22Rv1 (cell line): ENCODE measurements at regions not wholly inside any gene's neighbourhood (a gene's known extent, or its start where the extent isn't known, plus 50 kb on each side); places are given as distances from the start of the nearest gene placed in this dataset.

Experiments
- H3K27ac ChIP-seq: fragments of 450-650 bp; 2 replicates; pipeline ENCODE4 v1.5.1; 2017
- ZFX ChIP-seq: fragments of 450-650 bp; IDR thresholded peaks from 2 replicates; pipeline ENCODE4 v1.6.1; 2017; ENCODE audit warnings: antibody characterized with exemption, borderline replicate concordance
- TF ChIP-seq, protein P1 (sequence below): fragments of 450-650 bp; IDR thresholded peaks from 2 replicates; pipeline ENCODE4 v1.5.1; 2017; ENCODE audit warnings: mild to moderate bottlenecking

- no peak overlapping the region for H3K27ac ChIP-seq
- TF ChIP-seq, protein P1, sequence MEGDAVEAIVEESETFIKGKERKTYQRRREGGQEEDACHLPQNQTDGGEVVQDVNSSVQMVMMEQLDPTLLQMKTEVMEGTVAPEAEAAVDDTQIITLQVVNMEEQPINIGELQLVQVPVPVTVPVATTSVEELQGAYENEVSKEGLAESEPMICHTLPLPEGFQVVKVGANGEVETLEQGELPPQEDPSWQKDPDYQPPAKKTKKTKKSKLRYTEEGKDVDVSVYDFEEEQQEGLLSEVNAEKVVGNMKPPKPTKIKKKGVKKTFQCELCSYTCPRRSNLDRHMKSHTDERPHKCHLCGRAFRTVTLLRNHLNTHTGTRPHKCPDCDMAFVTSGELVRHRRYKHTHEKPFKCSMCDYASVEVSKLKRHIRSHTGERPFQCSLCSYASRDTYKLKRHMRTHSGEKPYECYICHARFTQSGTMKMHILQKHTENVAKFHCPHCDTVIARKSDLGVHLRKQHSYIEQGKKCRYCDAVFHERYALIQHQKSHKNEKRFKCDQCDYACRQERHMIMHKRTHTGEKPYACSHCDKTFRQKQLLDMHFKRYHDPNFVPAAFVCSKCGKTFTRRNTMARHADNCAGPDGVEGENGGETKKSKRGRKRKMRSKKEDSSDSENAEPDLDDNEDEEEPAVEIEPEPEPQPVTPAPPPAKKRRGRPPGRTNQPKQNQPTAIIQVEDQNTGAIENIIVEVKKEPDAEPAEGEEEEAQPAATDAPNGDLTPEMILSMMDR = no peak
- TF ChIP-seq ZFX = no peak
These were observed 53.4 kb downstream of the PTCHD4 start for GRCh38 chr6:48057601-48058000.

DNA sequence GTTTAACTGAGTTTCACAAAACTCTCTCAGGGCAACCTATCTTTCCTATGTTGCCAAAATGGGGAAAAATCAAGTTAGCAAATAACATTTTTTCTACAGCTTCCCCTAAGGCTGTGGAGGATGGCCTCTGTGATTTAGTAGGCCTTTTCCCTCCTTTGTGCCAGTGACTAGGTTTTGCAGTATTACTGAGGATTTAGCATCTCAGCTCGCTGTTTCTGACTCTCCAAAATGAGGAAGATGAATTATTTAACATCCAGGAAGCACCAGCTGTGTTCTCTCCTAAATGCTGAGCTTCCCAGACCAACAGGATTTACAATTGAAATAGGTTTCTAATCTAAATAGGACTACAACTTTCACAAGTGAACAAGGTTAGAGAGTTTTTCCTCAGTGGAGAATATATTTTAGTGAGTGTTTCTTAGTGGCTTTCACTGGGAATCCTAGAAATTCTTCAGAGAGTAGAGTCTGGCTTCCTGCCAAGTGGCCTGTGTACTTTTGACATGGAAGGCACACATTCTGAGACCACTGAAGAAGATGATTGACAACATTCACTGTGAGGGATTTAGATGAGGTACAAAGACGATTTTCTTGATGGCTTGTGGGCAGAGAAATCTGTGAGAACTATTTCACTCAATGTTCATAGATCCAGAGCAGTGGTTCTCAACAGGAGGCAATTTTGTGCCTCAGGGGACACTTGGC, 62.4 kb downstream of the PTCHD4 start:
- no peak overlapping the region for H3K27ac ChIP-seq
- TF ChIP-seq, protein P1 = no peak
- no peak for TF ChIP-seq ZFX

DNA sequence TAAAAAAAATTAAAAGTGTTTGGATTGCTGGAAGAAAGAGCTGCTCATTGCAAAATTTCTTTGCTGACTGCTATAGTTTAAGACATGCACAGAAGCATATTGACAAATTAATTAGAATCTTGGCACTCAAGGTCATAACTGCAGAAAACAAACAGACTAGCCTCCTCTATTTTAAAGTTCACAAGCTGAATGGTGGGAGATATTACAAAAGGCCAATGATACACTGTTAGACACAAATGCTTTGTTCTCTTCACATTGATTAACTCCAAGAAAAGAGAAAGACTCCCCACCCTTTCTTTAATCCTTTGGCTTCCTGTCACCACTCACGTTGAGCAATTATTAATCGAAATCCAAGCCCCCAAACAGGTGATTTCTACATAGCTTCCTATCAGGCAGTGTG, 69.1 kb downstream of the PTCHD4 start:
- no peak overlapping the region for H3K27ac ChIP-seq
- no peak for TF ChIP-seq ZFX
- TF ChIP-seq, protein P1 = no peak

DNA sequence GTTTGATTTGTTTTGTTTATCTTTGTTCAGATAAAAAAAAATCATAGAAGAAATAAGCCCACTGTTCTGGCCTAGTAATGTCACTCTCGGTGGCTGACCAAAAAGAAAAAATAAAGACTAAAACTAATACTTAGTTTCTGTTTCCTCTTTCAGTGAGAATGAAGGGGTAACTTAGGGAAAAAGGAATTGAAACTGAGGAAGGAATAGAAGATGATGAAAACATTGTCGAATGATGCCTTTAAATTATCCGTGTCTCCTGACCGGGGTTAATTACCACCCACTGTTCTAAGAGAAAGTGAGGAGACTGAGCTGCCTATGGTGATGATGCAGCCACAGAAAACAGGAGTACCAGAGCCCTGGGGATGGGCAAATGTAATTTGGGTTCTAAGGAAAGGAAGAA, 73.1 kb downstream of the PTCHD4 start:
- TF ChIP-seq, protein P1 = no peak
- TF ChIP-seq ZFX = no peak
- H3K27ac ChIP-seq = no peak overlapping the region

DNA sequence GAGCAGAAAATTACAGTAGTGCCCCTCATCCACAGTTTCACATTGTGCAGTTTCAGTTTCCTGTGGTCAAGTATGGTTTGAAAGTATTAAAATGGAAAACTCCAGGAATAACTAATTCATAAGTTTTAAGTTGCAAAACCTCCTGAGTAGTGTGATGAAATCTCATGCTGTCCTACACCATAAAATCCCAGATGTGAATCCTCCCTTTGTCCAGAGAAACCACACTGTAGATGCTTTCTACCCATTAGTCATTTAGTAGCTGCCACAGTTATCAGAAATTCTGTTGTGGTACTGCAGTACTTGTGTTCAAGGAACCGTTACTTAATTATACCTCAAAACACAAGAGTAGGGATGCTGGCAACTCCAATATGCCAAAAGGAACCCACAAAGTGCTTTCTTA, 74.7 kb downstream of the PTCHD4 start:
- TF ChIP-seq ZFX = no peak
- TF ChIP-seq, protein P1 = no peak
- no peak overlapping the region for H3K27ac ChIP-seq

- H3K27ac ChIP-seq = no peak overlapping the region
- TF ChIP-seq ZFX = no peak
- TF ChIP-seq, protein P1 = no peak
These were observed 78.8 kb downstream of the PTCHD4 start for GRCh38 chr6:48032151-48032550.

DNA sequence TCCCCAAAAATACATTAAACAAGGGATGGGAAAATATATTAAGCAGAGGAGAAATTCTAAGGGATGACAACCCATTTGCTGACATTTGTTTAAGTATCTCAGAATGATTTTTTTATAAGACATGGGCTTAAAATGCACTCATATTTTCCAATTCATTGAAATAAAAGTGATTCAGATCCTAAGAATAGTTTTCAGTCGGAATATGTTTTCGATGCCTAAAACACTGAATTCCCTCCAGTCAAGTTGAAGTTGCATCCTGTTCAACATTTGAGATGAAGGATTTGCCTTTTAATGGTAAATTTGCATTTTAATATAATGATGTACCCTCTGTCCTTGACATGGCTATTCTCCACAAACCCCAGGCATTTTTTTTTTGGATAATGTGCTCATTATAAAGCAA, 79.3 kb downstream of the PTCHD4 start:
- TF ChIP-seq ZFX = no peak
- H3K27ac ChIP-seq = no peak overlapping the region
